AG10803 (cell line): ENCODE measurements at regions not wholly inside any gene's neighbourhood (a gene's known extent, or its start where the extent isn't known, plus 50 kb on each side); places are given as distances from the start of the nearest gene placed in this dataset.

Experiments
- DNase-seq: peaks from one replicate; pipeline ENCODE4 v3.0.0; 2010; ENCODE audit warnings: low read depth
- H3K4me3 ChIP-seq: 2 replicates; pipeline ENCODE4 v1.5.1; 2011; ENCODE audit warnings: mild to moderate bottlenecking, low read length, control low read depth
- CTCF ChIP-seq: conservative IDR thresholded peaks from 2 replicates; pipeline ENCODE4 v1.5.1; 2011; ENCODE audit warnings: mild to moderate bottlenecking, low read length, control low read depth, inconsistent platforms

GRCh38 chr5:167895899-167896659 lies 395.4 kb upstream of the WWC1 start:
- no peak overlapping the region for H3K4me3 ChIP-seq
- peak; percentile 44 for TF ChIP-seq CTCF
- peak; percentile 83 for DNase-seq

DNA sequence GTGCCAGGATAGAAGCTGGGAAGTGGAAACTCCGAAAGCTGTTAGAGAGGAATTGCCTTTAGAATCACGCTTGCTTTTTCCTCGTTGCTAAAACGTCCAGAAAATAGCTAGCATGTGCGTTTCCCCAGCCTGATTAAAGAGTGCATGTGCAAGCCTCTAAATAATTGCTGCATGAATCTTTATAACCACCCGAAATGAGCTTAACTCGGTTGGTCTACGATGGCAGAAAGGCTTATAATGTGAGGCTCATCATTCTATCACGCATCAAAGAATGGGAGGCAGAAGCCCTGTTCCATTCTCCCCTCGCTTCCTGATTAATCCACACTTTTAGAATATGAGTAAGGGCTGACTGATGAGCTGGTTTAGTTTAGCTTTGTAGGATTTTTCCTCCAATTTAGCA lies 394.6 kb upstream of the WWC1 start:
- DNase-seq = no peak
- no peak overlapping the region for H3K4me3 ChIP-seq
- TF ChIP-seq CTCF = no peak

GRCh38 chr5:167897371-167897770 lies 394.1 kb upstream of the WWC1 start:
- no peak for TF ChIP-seq CTCF
- no peak for DNase-seq
- no peak overlapping the region for H3K4me3 ChIP-seq

DNA sequence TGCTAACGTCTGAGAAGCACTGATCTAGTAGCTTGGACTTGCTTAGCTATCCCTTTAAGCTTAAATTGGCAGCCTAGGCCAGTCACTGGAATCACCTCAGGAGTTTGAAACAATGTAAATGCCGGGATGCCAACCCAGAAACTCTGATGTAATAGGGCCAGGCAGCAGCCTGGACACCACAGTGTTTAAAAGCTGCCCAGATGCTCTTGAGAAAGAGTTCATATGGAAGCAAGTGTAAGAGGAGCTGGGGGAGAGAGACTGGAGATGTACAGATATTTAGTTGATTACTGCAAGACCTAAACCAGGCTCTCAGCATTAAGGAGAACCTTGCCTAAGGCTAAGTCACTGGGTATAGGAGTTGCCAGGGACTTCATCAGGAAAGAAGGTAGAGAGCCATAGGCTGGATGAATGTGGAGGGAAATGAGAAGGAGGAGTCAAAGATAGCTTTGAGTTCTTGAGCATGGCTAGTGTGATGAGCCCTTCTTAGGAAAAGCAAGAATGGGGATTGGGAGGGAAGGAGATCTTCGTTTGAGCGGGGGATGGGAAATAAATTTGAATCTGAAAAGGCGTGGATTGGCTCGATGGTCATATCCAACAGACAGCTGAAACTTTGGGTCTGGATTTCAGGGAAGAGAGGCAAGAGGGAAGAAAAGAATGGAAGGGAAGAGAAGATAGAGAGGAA lies 392.9 kb upstream of the WWC1 start:
- DNase-seq = peak; percentile 81
- no peak for TF ChIP-seq CTCF
- no peak overlapping the region for H3K4me3 ChIP-seq

DNA sequence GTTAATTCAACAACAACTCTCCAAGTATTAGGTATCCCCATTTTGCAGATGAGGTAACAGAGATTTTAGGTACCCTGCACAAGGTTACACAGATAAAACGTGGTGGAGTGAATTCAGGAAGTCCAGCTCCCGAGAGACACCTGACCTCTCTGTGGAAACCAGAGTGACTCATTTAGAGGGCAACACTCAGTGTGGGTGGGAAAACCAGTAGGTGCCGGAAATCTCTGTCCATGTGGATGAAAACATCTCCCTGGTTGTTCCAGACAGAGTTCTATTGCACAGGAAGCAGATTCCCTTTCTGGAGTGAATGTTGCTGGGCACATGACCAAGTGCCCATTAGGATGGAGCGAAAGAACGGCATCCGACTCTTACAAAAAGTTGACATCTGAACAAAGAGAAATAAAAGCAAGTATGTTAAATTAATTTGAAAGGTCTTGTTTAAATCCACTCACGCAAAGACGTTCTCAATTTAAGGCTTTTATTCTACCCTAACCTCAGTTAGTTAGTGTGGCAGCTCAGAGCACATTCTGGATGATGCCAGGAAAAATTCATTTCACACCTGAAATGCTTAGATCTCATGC lies 391.9 kb upstream of the WWC1 start:
- TF ChIP-seq CTCF = no peak
- DNase-seq = peak; percentile 57
- no peak overlapping the region for H3K4me3 ChIP-seq

GRCh38 chr5:167900340-167900935 lies 391.0 kb upstream of the WWC1 start:
- TF ChIP-seq CTCF = no peak
- no peak for DNase-seq
- no peak overlapping the region for H3K4me3 ChIP-seq

DNA sequence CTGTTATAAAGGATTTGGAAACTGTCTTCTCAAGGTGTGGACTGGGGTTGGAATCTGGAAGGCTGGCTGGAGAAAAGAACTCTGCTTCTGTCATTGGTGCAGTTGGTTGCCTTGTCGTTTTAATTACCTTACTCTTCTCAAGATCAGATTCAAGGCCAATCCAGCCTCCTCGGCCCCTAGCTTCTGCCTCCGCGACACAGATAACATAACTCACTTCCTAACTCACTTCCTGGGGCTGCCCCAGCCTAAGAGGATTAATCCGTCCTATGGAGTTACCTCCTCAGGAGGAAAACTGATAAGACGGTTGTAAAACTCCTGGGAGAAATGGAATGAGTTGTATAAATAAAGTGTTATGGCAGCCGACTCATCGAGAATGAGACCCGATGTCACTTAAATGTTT lies 389.1 kb upstream of the WWC1 start:
- no peak overlapping the region for H3K4me3 ChIP-seq
- no peak for DNase-seq
- no peak for TF ChIP-seq CTCF
